SK-N-SH (cell line): ENCODE measurements at regions not wholly inside any gene's neighbourhood (a gene's known extent, or its start where the extent isn't known, plus 50 kb on each side); places are given as distances from the start of the nearest gene placed in this dataset.

Experiments
- MAX ChIP-seq: IDR thresholded peaks from 2 replicates; pipeline ENCODE4 v1.4.0; 2012; ENCODE audit warnings: low read depth
- MXI1 ChIP-seq: IDR thresholded peaks from 2 replicates; pipeline ENCODE4 v1.6.1; 2012; ENCODE audit warnings: mild to moderate bottlenecking, low read depth, low read length, improper control_type of control experiment

GRCh38 chr16:86138121-86139085, 239.4 kb downstream of the IRF8 start:
- TF ChIP-seq MAX (no peak), MXI1 (no peak)
